K562 (cell line): ENCODE measurements at regions not wholly inside any gene's neighbourhood (a gene's known extent, or its start where the extent isn't known, plus 50 kb on each side); places are given as distances from the start of the nearest gene placed in this dataset.

Experiments used
- ATAC-seq: fragments of 200-7000 bp; cut with Tn5 transposase; 3 replicates; pipeline ENCODE4 v1.9.1; 2020; ENCODE audit warnings: moderate library complexity
- BruUV-seq: library from RNA; stranded (reverse); fragments of 400-500 nt; replicated peaks from 2 replicates; lab custom pipeline; 2021; lab: Mats Ljungman, UMichigan
- CTCF ChIA-PET: fragments of 300-600 bp; formaldehyde crosslinking; extraction: SDS; loops from one replicate; lab custom pipeline; 2021; ENCODE audit warnings: low intra/inter-chr PET ratio; lab: Yijun Ruan, JAX
- POLR2A ChIA-PET: fragments of 300-600, 350-650 bp; sonication (Branson Sonifier 250); formaldehyde crosslinking; extraction: SDS; loops from one replicate; lab custom pipeline; 2021; ENCODE audit warnings: antibody characterized with exemption, inconsistent platforms; lab: Yijun Ruan, JAX
- DNase-seq, 4 experiments: peaks; one replicate each; pipeline versions ENCODE4 v3.0.0 to v3.0.0-alpha.2; 2011 to 2018; ENCODE audit warnings: low spot score in 3 of 4, mixed read lengths in 3 of 4; ENCODE audit errors: extremely low read depth in 1 of 4
- FAIRE-seq: peaks from 2 replicates; lab custom pipeline; 2011; peaks lifted over from hg19 to GRCh38; lab: Jason Lieb, UNC
- H2AFZ ChIP-seq: 2 replicates; pipeline ENCODE4 v1.6.0; 2011; ENCODE audit warnings: low read depth, low read length, control low read depth, inconsistent platforms
- H3K27ac ChIP-seq: fragments of 200-600 bp; 3 replicates; pipeline ENCODE4 v1.8.0; 2011; ENCODE audit warnings: low read depth, mild to moderate bottlenecking, control low read depth, inconsistent platforms, low read length, moderate library complexity, mixed read lengths; ENCODE audit errors: extremely low read depth
- H3K27me3 ChIP-seq, 2 experiments: fragments of 300-600 bp in 1 of 2; 2 replicates in 1 of 2; 3 replicates in 1 of 2; pipeline versions ENCODE4 v1.6.0 to v1.8.0; 2011; ENCODE audit warnings: inconsistent platforms in 2 of 2, low read length in 2 of 2, mild to moderate bottlenecking in 1 of 2, mixed read lengths in 1 of 2, moderate library complexity in 1 of 2; ENCODE audit not compliant: control insufficient read depth in 2 of 2, insufficient read depth in 2 of 2
- H3K36me3 ChIP-seq: fragments of 300-600 bp; 3 replicates; pipeline ENCODE4 v1.8.0; 2011; ENCODE audit warnings: mild to moderate bottlenecking, low read length, inconsistent platforms; ENCODE audit not compliant: control insufficient read depth, insufficient read depth
- H3K4me1 ChIP-seq, 2 experiments: fragments of 200-600 bp in 1 of 2; replicated peaks in 1 of 2; 2 replicates in 1 of 2; 3 replicates in 1 of 2; pipeline versions ENCODE4 v1.5.1 to v1.8.0; 2011; ENCODE audit warnings: inconsistent platforms in 2 of 2, low read length in 2 of 2, mild to moderate bottlenecking in 1 of 2, mixed read lengths in 1 of 2, moderate library complexity in 1 of 2; ENCODE audit not compliant: control insufficient read depth in 2 of 2, insufficient read depth in 2 of 2
- H3K4me2 ChIP-seq: 2 replicates; pipeline ENCODE4 v1.6.1; 2011; ENCODE audit warnings: low read length, control low read depth, inconsistent platforms, mixed read lengths; ENCODE audit not compliant: insufficient read depth
- H3K4me3 ChIP-seq: fragments of 200-600 bp; sonication (generic), shearing (Covaris generic); 2 replicates; pipeline ENCODE4 v1.5.1; 2016; ENCODE audit warnings: control low read depth, inconsistent platforms
- H3K79me2 ChIP-seq: fragments of 200-600 bp; 3 replicates; pipeline ENCODE4 v1.8.0; 2011; ENCODE audit warnings: low read length, inconsistent platforms; ENCODE audit not compliant: control insufficient read depth, insufficient read depth
- H3K9ac ChIP-seq, 2 experiments: 2 replicates each; pipeline versions ENCODE4 v1.6.0 to v1.6.1; 2011; ENCODE audit warnings: low read depth in 2 of 2, low read length in 2 of 2, control low read depth in 1 of 2, inconsistent platforms in 1 of 2, mild to moderate bottlenecking in 1 of 2, mixed read lengths in 1 of 2; ENCODE audit not compliant: insufficient read depth in 1 of 2
- H3K9me1 ChIP-seq: one replicate; pipeline ENCODE4 v1.6.0; 2011; ENCODE audit warnings: inconsistent platforms, mild to moderate bottlenecking, low read length, moderate library complexity; ENCODE audit not compliant: control insufficient read depth, insufficient read depth
- H3K9me3 ChIP-seq: replicated peaks from 2 replicates; pipeline ENCODE4 v1.5.1; 2011; ENCODE audit warnings: low read depth, low read length, inconsistent platforms; ENCODE audit not compliant: control insufficient read depth, insufficient read depth
- H4K20me1 ChIP-seq: replicated peaks from 2 replicates; pipeline ENCODE4 v1.6.1; 2011; ENCODE audit warnings: low read length, inconsistent platforms, mixed read lengths; ENCODE audit not compliant: control insufficient read depth, insufficient read depth
- CTCFL ChIP-seq: IDR thresholded peaks from 2 replicates; pipeline ENCODE4 v1.6.1; 2011; ENCODE audit warnings: borderline replicate concordance, low read depth, mild to moderate bottlenecking, moderate library complexity, low read length; ENCODE audit not compliant: insufficient read depth, poor library complexity, severe bottlenecking
- SMC3 ChIP-seq: conservative IDR thresholded peaks from 2 replicates; pipeline ENCODE4 v1.6.1; 2011; ENCODE audit warnings: low read depth, low read length, improper control_type of control experiment; ENCODE audit not compliant: insufficient read depth
- SUPT5H ChIP-seq: fragments of 450-650 bp; IDR thresholded peaks from 2 replicates; pipeline ENCODE4 v1.6.1; 2016
- ZNF282 ChIP-seq: sonication (generic); formaldehyde crosslinking; IDR thresholded peaks from 2 replicates; pipeline ENCODE4 v1.8.1; 2023; ENCODE audit warnings: missing genetic modification reagents
- ZNF76 ChIP-seq: fragments of 250-450 bp; sonication (Bioruptor Pico); IDR thresholded peaks from 2 replicates; pipeline ENCODE4 v1.4.0; 2020; ENCODE audit warnings: mild to moderate bottlenecking, moderate library complexity, borderline replicate concordance
- WGBS: fragments of 100-300 bp; shearing (Covaris generic); methylation state at CpG from one replicate; pipeline ENCODE4 v1.1.6; 2016; ENCODE audit warnings: low coverage, mixed read lengths; ENCODE audit not compliant: insufficient coverage; ENCODE audit errors: missing lambda C conversion rate; 5-methylcytosine and 5-hydroxymethylcytosine counted together
- in situ Hi-C: fragments of 300-500 bp; cut with MboI; formaldehyde crosslinking; loops from 4 replicates; pipeline ENCODE4 v1.15.0; 2018; ENCODE audit warnings: inconsistent platforms, mixed read lengths
- intact Hi-C: fragments of 100-400 bp; cut with micrococcal nuclease; formaldehyde crosslinking; loops from 2 replicates; pipeline ENCODE4 v1.14.2; 2022
- TF ChIP-seq, protein P1 (sequence below): sonication (generic); formaldehyde crosslinking; IDR thresholded peaks from 2 replicates; pipeline ENCODE4 v1.8.0; 2022; ENCODE audit warnings: mild to moderate bottlenecking, missing genetic modification reagents
- TF ChIP-seq, protein P2 (sequence below): sonication (generic); formaldehyde crosslinking; IDR thresholded peaks from 2 replicates; pipeline ENCODE4 v1.8.1; 2023; ENCODE audit warnings: mild to moderate bottlenecking, missing genetic modification reagents
- TF ChIP-seq, protein P3 (sequence below): fragments of 450-650 bp; formaldehyde crosslinking; IDR thresholded peaks from 2 replicates; pipeline ENCODE4 v1.4.0; 2020; ENCODE audit warnings: mild to moderate bottlenecking, moderate library complexity

DNA sequence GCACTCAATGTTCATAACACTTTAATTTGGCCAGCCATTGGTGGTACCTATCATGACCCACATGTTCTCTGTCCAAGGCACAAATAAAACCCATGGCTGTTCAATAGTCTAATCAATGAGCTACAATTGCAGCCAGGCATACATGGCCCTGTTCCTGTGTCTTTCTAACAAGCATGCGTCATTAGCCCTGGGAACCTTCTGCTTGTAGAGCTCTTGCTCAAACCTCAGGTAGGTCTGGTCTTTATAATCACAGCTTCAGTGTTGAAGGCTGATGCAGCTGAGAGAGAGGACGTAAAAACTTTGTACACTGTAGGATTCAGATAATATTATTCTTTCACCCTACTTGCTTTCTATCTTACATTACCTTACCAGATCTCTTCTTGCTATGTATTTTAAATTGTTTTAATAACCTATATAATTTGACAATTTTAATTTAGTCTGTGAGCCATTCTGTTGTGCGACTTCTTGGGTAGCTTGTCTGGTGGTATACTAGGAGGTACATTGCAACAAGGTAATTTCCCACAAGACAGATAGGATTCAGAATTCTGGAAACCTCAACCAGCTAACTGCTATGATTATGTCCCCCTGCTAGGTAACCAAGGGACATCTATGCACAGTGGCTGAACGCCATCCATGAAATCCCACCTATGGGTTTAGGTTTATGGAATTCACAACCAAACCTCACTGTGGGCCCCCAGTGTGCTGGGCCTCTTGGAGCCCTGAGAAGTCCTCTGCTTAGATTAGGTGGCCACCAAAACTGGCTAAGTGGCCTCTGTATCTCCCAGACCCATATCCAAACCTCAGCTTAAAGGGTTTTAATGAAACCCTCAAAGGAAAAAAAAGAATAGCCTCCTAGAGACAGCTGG, 55.4 kb upstream of the RIPOR2 start (continued):
- TF ChIP-seq ZNF282 (CRISPR knock-in tag) (no peak), ZNF76 (CRISPR knock-in tag) (no peak)
- TF ChIP-seq, protein P1, sequence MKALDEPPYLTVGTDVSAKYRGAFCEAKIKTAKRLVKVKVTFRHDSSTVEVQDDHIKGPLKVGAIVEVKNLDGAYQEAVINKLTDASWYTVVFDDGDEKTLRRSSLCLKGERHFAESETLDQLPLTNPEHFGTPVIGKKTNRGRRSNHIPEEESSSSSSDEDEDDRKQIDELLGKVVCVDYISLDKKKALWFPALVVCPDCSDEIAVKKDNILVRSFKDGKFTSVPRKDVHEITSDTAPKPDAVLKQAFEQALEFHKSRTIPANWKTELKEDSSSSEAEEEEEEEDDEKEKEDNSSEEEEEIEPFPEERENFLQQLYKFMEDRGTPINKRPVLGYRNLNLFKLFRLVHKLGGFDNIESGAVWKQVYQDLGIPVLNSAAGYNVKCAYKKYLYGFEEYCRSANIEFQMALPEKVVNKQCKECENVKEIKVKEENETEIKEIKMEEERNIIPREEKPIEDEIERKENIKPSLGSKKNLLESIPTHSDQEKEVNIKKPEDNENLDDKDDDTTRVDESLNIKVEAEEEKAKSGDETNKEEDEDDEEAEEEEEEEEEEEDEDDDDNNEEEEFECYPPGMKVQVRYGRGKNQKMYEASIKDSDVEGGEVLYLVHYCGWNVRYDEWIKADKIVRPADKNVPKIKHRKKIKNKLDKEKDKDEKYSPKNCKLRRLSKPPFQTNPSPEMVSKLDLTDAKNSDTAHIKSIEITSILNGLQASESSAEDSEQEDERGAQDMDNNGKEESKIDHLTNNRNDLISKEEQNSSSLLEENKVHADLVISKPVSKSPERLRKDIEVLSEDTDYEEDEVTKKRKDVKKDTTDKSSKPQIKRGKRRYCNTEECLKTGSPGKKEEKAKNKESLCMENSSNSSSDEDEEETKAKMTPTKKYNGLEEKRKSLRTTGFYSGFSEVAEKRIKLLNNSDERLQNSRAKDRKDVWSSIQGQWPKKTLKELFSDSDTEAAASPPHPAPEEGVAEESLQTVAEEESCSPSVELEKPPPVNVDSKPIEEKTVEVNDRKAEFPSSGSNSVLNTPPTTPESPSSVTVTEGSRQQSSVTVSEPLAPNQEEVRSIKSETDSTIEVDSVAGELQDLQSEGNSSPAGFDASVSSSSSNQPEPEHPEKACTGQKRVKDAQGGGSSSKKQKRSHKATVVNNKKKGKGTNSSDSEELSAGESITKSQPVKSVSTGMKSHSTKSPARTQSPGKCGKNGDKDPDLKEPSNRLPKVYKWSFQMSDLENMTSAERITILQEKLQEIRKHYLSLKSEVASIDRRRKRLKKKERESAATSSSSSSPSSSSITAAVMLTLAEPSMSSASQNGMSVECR (CRISPR knock-in tag) = no peak

GRCh38 chr6:24991810-24992467, 56.2 kb upstream of the RIPOR2 start:
- ChIA-PET POLR2A (interaction anchor here (0.5 kb wide), 2 partner anchors 81 to 1166 kb away, joined by 3 read pairs; a partner anchor contains a TSS), CTCF (interaction anchor here (0.6 to 1.7 kb wide), 4 partner anchors 18 to 467 kb away, joined by 3 to 5 read pairs (median 4); no protein-coding TSS in a partner anchor)
- no peaks in the 10 kb centered on the region for H3K9me3 ChIP-seq
- no peaks in the 10 kb centered on the region for H3K4me1 ChIP-seq
- in situ Hi-C loops = no loop called here
- no peaks in the 10 kb centered on the region for H3K36me3 ChIP-seq
- ATAC-seq (peak; percentile 95), FAIRE-seq (peak; percentile 93), DNase-seq (peak; percentile 58 to 67 (median 62))
- H3K79me2 ChIP-seq = no peaks in the 10 kb centered on the region
- no TSS peak for BruUV-seq
- 4% methylated on average over 5 of the region's 5 CpGs for WGBS
- H4K20me1 ChIP-seq = no peaks in the 10 kb centered on the region
- no peak overlapping the region for H2AFZ ChIP-seq
- intact Hi-C loops = loop anchor here (1.0 to 5.0 kb wide), 2 partner anchors 136 to 470 kb away; no protein-coding TSS in a partner anchor
- no peak overlapping the region for H3K4me2 ChIP-seq
- no peaks in the 10 kb centered on the region for H3K9me1 ChIP-seq
- H3K27ac ChIP-seq = no peak overlapping the region
- no peak overlapping the region for H3K4me3 ChIP-seq
- no peak overlapping the region for H3K9ac ChIP-seq
- no peaks in the 10 kb centered on the region for H3K27me3 ChIP-seq
- TF ChIP-seq SMC3 (peak; percentile 69), CTCFL (peak; percentile 27), SUPT5H (no peak)
- TF ChIP-seq, protein P2, sequence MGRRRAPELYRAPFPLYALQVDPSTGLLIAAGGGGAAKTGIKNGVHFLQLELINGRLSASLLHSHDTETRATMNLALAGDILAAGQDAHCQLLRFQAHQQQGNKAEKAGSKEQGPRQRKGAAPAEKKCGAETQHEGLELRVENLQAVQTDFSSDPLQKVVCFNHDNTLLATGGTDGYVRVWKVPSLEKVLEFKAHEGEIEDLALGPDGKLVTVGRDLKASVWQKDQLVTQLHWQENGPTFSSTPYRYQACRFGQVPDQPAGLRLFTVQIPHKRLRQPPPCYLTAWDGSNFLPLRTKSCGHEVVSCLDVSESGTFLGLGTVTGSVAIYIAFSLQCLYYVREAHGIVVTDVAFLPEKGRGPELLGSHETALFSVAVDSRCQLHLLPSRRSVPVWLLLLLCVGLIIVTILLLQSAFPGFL (CRISPR knock-in tag) = no peak
- TF ChIP-seq, protein P3, sequence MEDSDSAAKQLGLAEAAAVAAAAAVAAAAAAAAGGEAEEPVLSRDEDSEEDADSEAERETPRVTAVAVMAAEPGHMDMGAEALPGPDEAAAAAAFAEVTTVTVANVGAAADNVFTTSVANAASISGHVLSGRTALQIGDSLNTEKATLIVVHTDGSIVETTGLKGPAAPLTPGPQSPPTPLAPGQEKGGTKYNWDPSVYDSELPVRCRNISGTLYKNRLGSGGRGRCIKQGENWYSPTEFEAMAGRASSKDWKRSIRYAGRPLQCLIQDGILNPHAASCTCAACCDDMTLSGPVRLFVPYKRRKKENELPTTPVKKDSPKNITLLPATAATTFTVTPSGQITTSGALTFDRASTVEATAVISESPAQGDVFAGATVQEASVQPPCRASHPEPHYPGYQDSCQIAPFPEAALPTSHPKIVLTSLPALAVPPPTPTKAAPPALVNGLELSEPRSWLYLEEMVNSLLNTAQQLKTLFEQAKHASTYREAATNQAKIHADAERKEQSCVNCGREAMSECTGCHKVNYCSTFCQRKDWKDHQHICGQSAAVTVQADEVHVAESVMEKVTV = peak; percentile 41; the same call in 1 of the 2 replicates
